HL-60/S4 (cell line): ENCODE measurements at regions not wholly inside any gene's neighbourhood (a gene's known extent, or its start where the extent isn't known, plus 50 kb on each side); places are given as distances from the start of the nearest gene placed in this dataset.

Experiments used
- in situ Hi-C: fragments of 300-500 bp; cut with MboI; formaldehyde crosslinking; loops from 2 replicates; pipeline ENCODE4 v1.14.3; 2022; ENCODE audit warnings: low sequenced_read_pairs

DNA sequence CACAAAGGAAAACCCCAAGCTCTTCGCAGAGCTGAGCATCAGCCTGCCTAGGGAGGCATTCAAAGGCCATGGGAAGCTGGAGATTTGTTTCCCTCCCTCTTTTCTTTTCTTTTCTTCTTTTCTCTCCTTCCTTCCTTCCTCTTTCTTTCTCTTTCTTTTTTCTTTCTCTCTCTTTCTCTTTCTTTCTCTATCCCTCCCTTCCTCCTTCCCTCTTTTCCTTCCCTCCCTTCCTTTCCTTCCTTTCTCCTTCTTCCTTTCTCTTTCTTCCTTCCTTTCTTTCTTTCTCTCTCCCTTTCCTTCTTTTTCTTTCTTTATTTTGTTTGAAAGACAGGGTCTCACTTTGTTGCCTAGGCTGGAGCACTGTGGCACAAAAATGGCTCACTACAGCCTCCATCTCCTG lies 168.4 kb upstream of the ARL4C start:
- in situ Hi-C loops: no loop called here

DNA sequence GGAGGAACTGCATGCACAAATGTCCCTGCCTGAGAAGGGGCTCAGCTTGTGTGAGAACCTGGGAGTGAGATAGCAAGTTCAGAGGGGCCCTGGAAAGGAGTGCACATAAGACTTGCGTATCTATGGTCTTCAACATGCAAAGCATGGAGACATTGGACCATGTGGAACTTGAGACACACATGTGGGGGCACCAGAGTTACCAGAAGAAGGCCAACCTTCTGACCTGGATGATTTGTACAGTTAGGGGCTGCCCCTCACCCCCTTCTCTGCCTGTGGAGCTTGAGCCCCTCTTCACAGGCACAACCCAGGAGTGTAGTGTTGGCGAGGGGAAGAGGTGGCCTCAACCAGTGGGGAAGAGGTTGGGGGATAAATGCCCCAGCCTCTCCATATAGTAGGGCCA lies 165.0 kb upstream of the ARL4C start:
- in situ Hi-C loops: no loop called here

DNA sequence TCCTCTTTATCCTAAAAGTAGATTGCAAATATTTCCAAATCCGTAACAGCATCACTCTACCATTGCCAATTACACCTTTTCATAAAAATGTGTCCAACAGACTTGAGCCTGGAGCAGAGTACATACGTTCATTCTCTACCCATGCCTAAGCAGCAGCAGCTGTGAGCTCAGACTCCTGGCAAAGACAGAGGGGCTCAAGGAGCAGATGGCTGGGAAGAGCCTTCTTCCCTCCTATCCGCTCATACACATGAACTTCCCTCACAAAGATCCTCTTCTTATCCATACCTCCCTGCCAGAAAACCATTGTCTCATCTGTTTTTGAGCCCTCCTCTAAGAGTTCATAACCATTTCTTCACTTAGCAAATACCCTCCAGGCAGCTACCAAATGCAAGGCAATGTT lies 164.3 kb upstream of the ARL4C start:
- in situ Hi-C loops: no loop called here

DNA sequence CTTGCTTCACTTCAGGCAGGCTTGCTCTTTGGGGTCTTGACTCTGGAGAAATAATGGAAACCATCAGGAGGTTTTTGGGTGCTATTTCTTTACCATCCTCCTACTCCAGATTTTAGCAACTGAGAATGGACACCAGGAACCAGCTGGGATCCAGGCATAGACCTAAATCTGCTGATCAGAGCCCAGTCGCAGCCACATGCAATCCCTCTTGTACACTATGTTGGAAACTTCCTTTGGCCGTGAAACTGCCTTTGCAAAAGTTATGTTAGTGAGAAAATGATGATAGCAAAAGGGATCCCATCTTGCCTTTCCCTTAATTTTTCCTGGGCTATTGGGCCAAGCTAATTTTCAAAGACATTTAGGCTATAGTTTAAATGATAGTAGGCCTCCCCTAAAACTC lies 158.8 kb upstream of the ARL4C start:
- in situ Hi-C loops: no loop called here

DNA sequence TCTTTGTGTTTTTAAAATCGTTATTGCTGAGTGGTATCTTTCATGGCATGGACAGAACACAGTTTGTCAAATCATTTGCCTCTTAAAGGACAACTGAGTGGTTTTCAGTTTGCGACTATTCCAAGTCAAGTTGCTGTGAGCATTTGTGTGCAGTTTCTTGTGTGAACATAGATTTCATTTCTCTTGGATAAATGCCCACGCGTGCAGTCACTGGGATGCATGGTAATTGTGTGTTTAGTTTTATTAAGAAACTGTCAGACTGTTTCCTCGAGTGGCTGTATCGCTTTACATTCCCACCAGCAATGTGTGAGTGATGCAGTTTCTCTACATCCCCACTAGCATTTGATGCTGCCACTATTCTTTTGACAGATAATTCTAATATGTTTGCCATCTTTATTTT lies 154.0 kb upstream of the ARL4C start:
- in situ Hi-C loops: no loop called here

DNA sequence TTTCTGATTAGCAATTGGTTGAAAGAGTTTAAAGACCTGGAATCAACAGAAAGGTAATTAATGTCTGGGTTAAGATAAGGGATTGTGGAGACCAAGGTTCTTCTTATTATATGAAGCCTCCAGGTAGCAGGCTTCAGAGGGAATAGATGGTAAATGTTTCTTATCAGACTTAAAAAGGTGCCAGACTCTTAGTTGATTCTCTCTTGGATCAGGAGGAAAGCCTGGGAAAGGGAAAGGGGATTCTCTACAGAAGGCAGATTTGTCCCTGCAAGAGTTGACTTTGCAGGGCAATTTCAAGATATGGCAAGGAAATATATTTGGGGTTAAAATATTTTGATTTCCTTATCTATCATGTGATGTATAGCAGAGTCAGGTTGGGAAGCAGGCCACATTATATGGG lies 153.1 kb upstream of the ARL4C start:
- in situ Hi-C loops: no loop called here

DNA sequence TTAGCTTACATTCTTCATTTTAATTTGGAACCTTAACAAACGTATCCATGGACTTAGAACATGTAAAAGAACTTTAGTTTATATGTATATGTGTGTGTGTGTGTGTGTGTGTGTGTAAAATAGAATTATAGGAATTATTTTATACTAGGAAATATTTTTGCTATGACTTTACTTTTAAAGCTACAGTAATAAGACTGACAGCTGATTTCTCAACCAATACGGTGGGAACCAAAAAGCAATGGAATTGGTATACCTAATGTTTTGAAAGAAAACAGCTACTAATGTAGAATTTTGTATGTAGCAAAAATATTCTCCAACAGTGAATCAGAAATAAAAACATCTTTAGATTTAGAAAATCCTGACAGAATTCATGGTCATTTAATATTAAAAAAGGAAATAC lies 146.5 kb upstream of the ARL4C start:
- in situ Hi-C loops: no loop called here

DNA sequence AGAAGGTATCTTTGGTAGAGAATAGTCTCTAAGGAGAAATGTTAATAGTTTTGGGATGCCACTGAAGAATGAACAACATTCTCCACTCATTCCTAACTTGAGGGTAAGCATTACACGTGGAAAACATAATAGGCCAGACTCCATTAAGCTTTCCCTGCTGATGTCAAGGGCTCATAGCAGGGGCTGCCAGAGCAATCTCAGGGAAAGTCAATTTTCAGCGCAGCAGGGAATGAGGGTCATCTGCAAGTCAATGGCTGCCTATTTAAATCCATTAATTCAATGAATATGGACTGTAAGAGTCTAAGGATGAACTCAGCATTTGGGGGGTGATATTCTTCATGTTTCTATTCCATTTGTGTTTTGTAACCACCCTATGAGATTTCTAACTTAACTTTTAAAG lies 144.2 kb upstream of the ARL4C start:
- in situ Hi-C loops: no loop called here

DNA sequence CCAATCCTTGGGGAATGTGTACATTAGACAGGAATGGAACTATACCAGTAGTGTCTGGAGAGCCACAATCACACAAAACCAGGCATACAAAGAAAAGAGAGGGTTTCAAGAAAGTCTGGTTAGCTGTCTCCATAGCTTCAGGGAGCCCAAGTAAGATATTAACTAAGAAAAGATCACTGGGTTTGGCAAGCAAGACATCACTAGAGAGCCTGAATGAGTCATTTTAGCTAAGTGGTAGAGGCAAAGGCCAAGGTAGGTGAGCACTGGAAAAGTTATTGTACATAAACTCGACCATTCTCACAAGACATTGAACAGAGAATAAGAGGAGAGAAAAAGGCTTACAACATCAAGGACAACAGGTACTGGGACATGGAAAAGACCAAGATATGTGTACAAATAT lies 143.8 kb upstream of the ARL4C start:
- in situ Hi-C loops: no loop called here

DNA sequence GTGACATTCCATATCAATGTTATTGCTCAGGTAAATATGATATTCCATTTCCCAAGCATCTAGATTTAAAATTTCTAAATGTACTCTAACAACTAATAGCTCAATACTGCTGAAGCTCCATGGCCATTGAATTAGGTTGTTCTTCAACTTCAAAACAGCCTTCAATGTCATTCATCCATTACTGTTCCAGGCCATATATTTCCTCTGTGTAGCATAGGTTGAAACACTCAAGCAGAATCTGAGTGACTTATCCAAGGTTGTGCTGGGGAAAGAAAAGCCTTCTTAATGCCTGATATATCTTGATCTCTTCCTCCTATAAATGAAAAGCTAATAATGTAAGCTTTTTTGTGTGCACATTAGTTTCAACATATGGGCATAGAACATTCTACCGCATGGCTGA lies 142.1 kb upstream of the ARL4C start:
- in situ Hi-C loops: no loop called here

DNA sequence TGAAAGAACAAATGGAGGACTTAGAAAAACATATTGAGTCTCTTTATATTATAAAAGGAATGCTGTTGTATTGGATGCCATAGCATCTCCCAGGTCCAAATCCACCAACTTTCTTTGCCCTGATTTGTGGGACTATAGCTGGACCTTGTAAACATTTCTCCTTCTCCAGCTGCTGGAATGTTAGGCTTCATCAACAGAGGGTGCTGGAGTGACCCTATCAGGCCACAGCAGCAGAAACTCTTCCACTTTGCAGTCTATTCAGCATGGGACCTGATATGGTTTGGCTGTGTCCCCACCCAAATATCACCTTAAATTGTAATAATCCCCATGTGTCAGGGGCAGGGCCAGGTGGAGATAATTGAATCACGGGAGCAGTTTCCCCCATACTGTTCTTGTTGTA lies 138.4 kb upstream of the ARL4C start:
- in situ Hi-C loops: no loop called here

DNA sequence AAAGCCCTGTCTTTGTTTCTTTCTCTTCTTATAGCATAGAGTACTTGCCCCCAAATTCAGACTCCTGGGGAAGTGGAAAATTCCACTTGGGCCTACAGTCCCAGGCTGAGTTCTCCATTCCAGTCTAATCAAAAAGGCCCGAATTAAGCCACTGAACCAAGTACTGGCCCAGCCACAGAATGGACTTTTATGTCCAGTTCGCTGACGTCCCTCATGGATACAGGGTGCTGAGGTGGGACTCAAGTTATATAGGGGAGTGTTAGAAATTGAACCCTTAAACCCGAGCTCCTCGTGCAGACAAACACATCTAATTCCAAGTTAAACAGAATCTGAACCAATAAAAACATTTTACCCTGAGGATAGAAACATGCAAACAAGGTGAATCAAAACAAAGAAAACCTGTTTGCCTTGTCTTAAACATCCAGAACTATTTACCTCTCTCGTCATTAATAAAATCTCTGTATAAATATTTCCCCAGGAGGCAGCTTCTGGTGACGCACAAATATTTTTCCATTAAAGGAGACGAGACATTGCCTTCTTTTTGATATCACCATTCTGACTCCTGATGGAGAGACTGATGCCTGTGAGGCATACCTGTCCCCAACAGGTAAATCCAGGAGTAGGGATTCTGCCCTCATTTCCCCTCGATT lies 136.8 kb upstream of the ARL4C start:
- in situ Hi-C loops: no loop called here

DNA sequence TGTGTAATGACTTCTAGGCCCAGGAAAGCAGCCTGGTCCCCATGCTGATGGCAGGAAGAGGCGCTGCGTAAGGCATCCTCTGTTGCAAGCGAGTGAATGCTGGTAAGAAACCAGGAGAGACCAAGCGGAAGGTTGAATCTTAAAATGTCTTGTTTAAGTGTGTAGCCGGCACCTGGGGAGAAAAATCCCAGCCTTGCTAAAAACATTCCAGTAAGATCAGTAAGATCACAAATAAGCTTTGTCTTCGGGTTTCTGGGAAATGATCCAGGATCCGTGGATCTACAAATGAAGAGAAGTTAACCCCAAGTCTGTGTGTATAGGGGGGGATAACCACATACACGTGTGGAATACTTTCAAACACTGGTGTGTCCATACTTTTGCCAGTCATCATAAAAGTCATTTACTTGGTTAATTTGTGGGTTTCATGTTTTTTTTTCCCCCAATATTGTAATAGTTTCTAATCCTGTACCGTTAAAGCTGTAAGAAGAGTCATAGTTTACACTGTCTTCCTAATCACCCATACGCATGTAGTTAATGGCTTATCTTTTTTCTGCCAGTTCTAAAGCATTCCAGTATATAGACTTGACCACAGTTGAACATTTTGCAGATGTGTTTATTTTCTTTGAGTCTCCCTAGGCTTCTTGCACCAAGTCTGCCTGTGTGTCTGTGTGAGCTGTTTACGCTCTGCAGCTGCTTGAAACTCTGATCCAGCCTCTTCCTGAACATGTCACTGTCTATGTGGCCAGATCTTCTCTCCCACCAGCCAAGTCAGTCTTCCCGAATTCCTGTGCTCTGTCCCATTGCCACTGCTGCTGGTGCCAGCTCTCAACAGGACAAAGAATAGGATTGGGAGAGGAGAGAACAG lies 135.9 kb upstream of the ARL4C start:
- in situ Hi-C loops: no loop called here

DNA sequence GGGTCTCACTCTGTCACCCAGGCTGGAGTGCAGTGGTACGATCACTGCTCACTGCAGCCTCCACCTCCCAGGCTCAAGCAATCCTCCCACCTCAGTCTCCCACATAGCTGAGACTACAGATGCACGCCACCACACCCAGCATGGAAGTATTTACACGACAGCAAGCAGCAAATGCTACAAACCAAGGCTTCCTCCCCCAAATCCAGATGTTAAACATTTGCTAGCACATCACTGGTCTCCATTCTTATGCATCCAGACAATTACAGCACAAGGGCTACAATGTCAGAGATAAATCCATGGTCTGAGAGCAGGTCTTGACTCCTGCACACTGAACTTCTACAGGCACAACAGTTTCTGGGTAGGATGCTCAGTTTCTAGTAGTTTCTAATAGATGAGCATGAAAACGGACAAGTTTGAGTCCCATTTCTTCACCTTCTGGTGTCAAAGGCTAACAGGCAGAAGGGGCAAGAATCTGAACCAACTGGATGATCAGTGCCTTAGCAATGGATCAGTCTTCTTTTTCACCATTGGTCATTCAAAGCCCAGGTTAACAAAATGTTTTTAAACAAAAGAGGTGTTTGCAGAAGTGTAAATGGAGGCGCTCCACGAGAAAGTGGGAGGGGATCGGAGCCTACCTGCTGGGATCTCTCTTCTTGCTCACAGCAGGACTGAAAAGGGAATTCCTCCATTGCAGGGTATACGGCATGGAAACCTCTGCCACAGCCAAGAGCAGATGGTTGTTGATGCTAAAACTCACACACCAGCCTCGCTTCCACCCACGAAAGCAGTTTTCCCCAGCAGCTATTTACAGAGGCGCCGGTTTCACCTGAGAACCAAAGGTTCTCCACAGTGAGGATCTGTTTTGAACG lies 135.0 kb upstream of the ARL4C start:
- in situ Hi-C loops: no loop called here

DNA sequence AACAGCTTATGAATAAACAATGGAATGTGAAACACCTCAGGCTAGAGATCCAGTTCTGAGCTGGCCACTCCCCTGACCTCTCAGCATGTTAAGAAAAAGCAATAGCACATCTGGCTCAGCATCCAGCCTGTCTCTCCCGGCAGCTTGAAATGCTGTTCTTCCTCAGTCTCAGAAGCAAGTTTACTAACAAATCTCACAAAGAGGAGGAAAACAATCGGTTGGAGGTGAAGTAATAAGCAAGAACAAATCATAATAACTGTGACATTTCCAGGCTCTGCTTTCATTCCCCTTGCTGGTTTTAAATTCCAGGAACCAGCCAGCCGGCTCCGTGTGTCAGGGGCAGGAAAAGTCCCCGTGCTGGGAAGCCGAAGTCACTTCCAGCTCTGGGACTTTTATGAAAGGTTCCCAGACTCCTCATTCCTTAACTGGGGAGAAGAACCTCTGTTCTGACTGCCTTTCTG lies 133.9 kb upstream of the ARL4C start:
- in situ Hi-C loops: no loop called here

DNA sequence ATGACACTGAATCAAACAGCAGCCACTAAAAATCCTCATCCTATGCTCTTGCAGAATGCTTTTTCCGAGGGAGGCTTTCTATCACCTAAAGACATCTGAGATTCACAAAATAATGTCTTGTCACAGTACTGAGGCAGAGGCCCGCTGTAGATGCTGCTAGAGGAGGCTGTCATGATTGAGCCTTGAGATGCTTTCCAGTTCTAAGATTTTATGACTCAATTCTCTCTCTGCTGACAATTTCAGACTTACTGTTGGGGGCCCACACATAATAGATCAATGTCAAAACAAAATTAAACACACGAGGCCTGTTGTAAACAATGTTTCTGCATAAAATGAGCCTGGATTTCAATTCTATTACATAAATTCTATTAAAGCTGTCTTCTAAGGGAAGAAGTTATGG lies 132.7 kb upstream of the ARL4C start:
- in situ Hi-C loops: no loop called here

DNA sequence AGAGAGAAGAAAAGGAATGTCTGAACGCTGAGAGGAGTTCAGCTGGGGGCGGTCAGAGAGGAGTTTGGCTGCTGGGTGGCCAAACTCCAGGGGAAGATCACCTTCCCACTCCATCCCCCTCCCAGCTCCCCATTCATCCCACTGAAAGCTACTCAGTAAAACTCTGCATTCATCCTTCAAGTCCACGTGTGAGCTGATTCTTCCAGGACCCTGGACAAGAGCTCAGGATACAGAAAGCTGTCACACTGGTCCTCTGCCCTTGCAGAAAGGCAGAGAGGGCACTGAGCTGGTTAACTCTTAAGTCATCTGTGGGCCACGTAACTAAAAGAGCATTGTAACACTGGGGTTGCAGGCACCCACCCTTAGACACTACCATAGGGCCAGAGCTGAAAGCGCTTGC lies 132.1 kb upstream of the ARL4C start:
- in situ Hi-C loops: no loop called here

DNA sequence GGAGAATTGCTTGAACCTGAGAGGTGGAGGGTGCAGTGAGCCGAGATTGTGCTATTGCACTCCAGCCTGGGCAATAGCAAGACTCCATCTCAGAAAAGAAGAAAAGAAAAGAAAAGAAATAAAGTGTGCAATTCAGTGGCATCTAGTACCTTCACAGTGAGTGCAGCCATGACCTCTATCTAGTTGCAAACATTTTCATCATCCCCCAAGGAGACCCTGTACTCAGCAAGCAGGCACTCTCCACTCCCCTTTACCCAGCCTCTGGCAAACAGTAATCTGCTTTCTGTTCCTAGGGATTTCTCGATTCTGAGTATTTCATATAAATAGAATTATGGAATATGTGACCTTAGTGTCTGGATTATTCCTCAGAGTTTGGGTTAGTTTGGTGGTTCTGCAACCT lies 130.4 kb upstream of the ARL4C start:
- in situ Hi-C loops: no loop called here

DNA sequence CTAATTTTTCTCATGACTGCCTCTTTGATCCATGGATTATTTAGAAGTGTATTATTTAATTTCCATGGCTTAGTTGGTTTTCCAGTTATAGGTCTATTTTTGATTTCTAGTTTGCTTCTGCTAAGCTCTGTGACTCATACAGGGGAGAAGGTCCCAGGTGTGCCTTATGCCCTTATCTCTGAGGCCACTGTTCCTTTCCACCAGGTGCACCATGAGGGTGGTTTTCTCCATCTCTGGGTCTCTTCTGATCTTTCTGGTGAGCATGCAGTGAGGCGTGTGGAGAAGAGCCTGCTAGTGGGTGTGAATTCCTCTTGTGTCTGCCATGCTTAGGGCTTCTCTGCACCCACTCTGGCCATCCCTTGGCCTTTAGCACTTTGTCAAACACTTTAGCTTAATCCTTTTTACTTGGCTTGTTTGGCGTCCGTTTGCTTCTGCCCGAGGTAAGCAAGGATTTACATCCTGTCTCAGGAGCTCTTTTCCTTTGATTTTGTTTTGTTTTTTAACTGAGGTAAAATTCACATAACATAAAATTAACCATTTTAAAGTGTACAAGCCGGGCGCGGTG lies 129.8 kb upstream of the ARL4C start:
- in situ Hi-C loops: no loop called here

DNA sequence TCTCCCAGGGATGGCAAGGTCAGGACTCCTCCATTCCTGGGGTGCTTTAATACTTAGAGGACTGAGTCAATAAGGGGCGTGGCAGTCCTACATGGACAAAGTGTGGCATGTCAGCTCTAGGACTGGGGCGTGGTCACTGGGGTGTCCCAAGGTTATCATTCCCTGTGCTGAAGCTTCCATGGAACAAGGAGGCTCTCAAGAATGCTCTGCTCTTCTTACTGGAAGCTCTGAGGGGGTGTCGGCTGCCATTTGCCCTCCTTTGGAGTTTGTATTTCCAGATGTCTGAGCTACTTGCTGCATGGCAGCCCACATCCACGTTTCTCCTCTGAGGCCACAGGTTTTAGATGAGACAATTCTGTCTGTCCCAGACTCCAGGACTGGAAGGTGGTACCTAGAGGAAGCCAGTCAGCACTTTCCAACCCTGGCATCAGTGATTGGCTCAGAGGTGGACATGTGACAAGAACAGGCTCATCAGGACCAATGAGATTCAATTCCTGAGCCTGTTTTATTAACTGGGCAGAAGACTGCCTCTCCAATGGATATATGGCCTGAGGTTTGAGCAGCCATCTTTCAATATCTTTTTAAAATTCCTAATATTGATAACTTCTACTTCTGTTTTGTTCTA lies 128.9 kb upstream of the ARL4C start:
- in situ Hi-C loops: no loop called here

DNA sequence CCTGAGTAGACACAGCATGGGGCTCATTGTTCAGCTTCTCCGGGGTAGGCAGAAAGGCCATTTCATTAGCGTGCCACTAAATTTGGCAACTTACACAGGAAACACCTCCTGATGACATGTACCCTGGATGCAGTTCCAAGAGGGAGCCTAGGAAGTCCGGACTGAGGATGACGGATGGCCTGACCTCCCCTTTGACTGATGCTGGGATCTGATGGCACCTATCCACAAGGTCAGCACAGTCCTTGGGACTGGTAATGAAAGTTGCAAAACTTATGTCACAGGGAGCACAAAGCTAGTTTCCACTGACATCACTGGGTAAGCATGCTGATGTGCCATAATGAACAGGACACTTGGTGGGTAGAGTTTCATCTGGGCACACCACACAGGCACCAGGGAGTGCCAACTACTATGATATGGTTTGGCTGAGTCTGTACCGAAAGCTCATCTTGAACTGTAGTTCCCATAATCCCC lies 126.7 kb upstream of the ARL4C start:
- in situ Hi-C loops: no loop called here
